K562 (cell line): ENCODE measurements at regions not wholly inside any gene's neighbourhood (a gene's known extent, or its start where the extent isn't known, plus 50 kb on each side); places are given as distances from the start of the nearest gene placed in this dataset.

Experiments used
- BCL6 ChIP-seq: fragments of 250-450 bp; sonication (Bioruptor Pico); IDR thresholded peaks from 2 replicates; pipeline ENCODE4 v1.4.0; 2020
- CC2D1A ChIP-seq: fragments of 450-650 bp; IDR thresholded peaks from 2 replicates; pipeline ENCODE4 v1.6.1; 2017; ENCODE audit warnings: mild to moderate bottlenecking
- CEBPB ChIP-seq: fragments of 450-650 bp; IDR thresholded peaks from 2 replicates; pipeline ENCODE4 v1.6.1; 2016; ENCODE audit warnings: missing genetic modification characterization, missing compliant biosample characterization
- CSDE1 ChIP-seq, 2 experiments: fragments of 450-650 bp; IDR thresholded peaks; 2 replicates each; pipeline ENCODE4 v1.6.1; 2016; ENCODE audit warnings: mild to moderate bottlenecking in 1 of 2
- DACH1 ChIP-seq: fragments of 450-650 bp; IDR thresholded peaks from 2 replicates; pipeline ENCODE4 v1.6.1; 2018; ENCODE audit not compliant: partially characterized antibody
- EGR1 ChIP-seq: fragments of 450-650 bp; conservative IDR thresholded peaks from 2 replicates; pipeline ENCODE4 v1.6.1; 2017; ENCODE audit warnings: mild to moderate bottlenecking
- ELF2 ChIP-seq: fragments of 250-450 bp; sonication (Bioruptor Pico); IDR thresholded peaks from 2 replicates; pipeline ENCODE4 v1.5.0; 2021; ENCODE audit warnings: mild to moderate bottlenecking
- EP400 ChIP-seq: fragments of 450-650 bp; IDR thresholded peaks from 2 replicates; pipeline ENCODE4 v1.6.1; 2017; ENCODE audit warnings: antibody characterized with exemption, mild to moderate bottlenecking, moderate library complexity
- ETS2 ChIP-seq: IDR thresholded peaks from 2 replicates; pipeline ENCODE4 v1.6.1; 2016; ENCODE audit warnings: borderline replicate concordance, missing genetic modification characterization, mild to moderate bottlenecking, moderate library complexity, missing compliant biosample characterization; ENCODE audit not compliant: poor library complexity, severe bottlenecking
- HOMEZ ChIP-seq: fragments of 250-450 bp; sonication (Bioruptor Pico); IDR thresholded peaks from 2 replicates; pipeline ENCODE4 v1.4.0; 2020; ENCODE audit warnings: mild to moderate bottlenecking, moderate library complexity
- IRF1 ChIP-seq: sonication (generic); formaldehyde crosslinking; IDR thresholded peaks from 2 replicates; pipeline ENCODE4 v1.8.0; 2022; ENCODE audit warnings: missing genetic modification reagents, mild to moderate bottlenecking, borderline replicate concordance
- KLF16 ChIP-seq: IDR thresholded peaks from 2 replicates; pipeline ENCODE4 v1.6.1; 2016; ENCODE audit warnings: antibody characterized with exemption
- MCM7 ChIP-seq, 2 experiments: fragments of 450-650 bp; IDR thresholded peaks; 2 replicates each; pipeline ENCODE4 v1.6.1; 2016 to 2018
- MIER1 ChIP-seq: fragments of 450-650 bp; IDR thresholded peaks from 2 replicates; pipeline ENCODE4 v1.6.1; 2016; ENCODE audit warnings: antibody characterized with exemption, mild to moderate bottlenecking, low read depth
- NCOA4 ChIP-seq: fragments of 450-650 bp; IDR thresholded peaks from 2 replicates; pipeline ENCODE4 v1.6.1; 2018; ENCODE audit warnings: mild to moderate bottlenecking; ENCODE audit not compliant: partially characterized antibody
- PHF20 ChIP-seq: fragments of 450-650 bp; IDR thresholded peaks from 2 replicates; pipeline ENCODE4 v1.6.1; 2018; ENCODE audit not compliant: partially characterized antibody
- PKNOX1 ChIP-seq: fragments of 450-650 bp; IDR thresholded peaks from 2 replicates; pipeline ENCODE4 v1.6.1; 2016
- RBBP5 ChIP-seq: fragments of 200-600 bp; sonication (generic); IDR thresholded peaks from 2 replicates; pipeline ENCODE4 v1.6.1; 2012; ENCODE audit warnings: borderline replicate concordance, mild to moderate bottlenecking, low read length, control low read depth, inconsistent platforms; ENCODE audit not compliant: insufficient read depth, poor library complexity, severe bottlenecking
- SREBF1 ChIP-seq: fragments of 150-350 bp; IDR thresholded peaks from 2 replicates; pipeline ENCODE4 v1.6.1; 2014; ENCODE audit warnings: antibody characterized with exemption, low read depth, low read length, borderline replicate concordance
- TAL1 ChIP-seq: fragments of 450-650 bp; IDR thresholded peaks from 2 replicates; pipeline ENCODE4 v1.6.1; 2016; ENCODE audit warnings: mild to moderate bottlenecking
- THRAP3 ChIP-seq: fragments of 450-650 bp; IDR thresholded peaks from 2 replicates; pipeline ENCODE4 v1.6.1; 2016; ENCODE audit warnings: mild to moderate bottlenecking, inconsistent platforms, borderline replicate concordance
- TRIM24 ChIP-seq, 2 experiments: fragments of 450-650 bp; IDR thresholded peaks; 2 replicates each; pipeline ENCODE4 v1.6.1; 2016
- ZNF165 ChIP-seq: fragments of 250-450 bp; sonication (Bioruptor Pico); IDR thresholded peaks from 2 replicates; pipeline ENCODE4 v1.4.0; 2020; ENCODE audit warnings: borderline replicate concordance
- ZNF277 ChIP-seq: fragments of 250-450 bp; sonication (Bioruptor Pico); IDR thresholded peaks from 2 replicates; pipeline ENCODE4 v1.8.0; 2022; ENCODE audit warnings: inconsistent platforms, mild to moderate bottlenecking, moderate library complexity, borderline replicate concordance
- ZNF280B ChIP-seq: fragments of 250-450 bp; sonication (Bioruptor Pico); IDR thresholded peaks from 2 replicates; pipeline ENCODE4 v1.5.1; 2021; ENCODE audit warnings: mild to moderate bottlenecking
- ZNF75A ChIP-seq: fragments of 450-650 bp; formaldehyde crosslinking; IDR thresholded peaks from 2 replicates; pipeline ENCODE4 v1.4.0; 2020; ENCODE audit warnings: mild to moderate bottlenecking
- ZNF830 ChIP-seq: fragments of 250-450 bp; sonication (Bioruptor Pico); IDR thresholded peaks from 2 replicates; pipeline ENCODE4 v1.5.0; 2021; ENCODE audit warnings: mild to moderate bottlenecking

- TF ChIP-seq HOMEZ = no peak
- no peak for TF ChIP-seq ETS2 (tag)
- 0 out of 2 replicates have a peak, but pooled peaks have one; percentile 38 for TF ChIP-seq ZNF165 (CRISPR knock-in tag)
- no peak for TF ChIP-seq IRF1
- no peak for TF ChIP-seq PHF20
- no peak for TF ChIP-seq RBBP5
- no peak for TF ChIP-seq EP400
- no peak for TF ChIP-seq ZNF830 (CRISPR knock-in tag)
- no peak for TF ChIP-seq NCOA4
- TF ChIP-seq KLF16 = peak; percentile 65
- TF ChIP-seq MCM7 (IDR thresholded peaks at IDR 0.05) = no peak
- TF ChIP-seq CC2D1A = no peak
- TF ChIP-seq DACH1 = peak; percentile 41
- peak in 1 of 2 experiments; percentile 40; a peak in 1 of 4 replicates for TF ChIP-seq TRIM24 (IDR thresholded peaks at IDR 0.05)
- no peak for TF ChIP-seq SREBF1
- TF ChIP-seq CSDE1 (IDR thresholded peaks at IDR 0.05) = no peak
- TF ChIP-seq CEBPB (tag) = peak; percentile 93
- no peak for TF ChIP-seq MIER1
- no peak for TF ChIP-seq ZNF75A (CRISPR knock-in tag)
- no peak for TF ChIP-seq THRAP3
- TF ChIP-seq ELF2 (CRISPR knock-in tag) = no peak
- no peak for TF ChIP-seq ZNF280B (CRISPR knock-in tag)
- peak; percentile 87 for TF ChIP-seq PKNOX1
- no peak for TF ChIP-seq ZNF277 (CRISPR knock-in tag)
- peak; percentile 26; the same call in 1 of the 2 replicates for TF ChIP-seq TAL1
- no peak for TF ChIP-seq BCL6 (CRISPR knock-in tag)
- no peak for TF ChIP-seq EGR1
These were observed 83.6 kb downstream of the LSM3 start (continued) for GRCh38 chr3:14262212-14262611.
